ENCODE measurements at regions not wholly inside any gene's neighbourhood (a gene's known extent, or its start where the extent isn't known, plus 50 kb on each side); places are given as distances from the start of the nearest gene placed in this dataset.

GRCh38 chr13:69459346-69459745, 648.3 kb upstream of the ATXN8OS start:
- Histone ChIP-seq H4K20me1 (replicated peaks in 1 of 2; ENCODE audit: control insufficient read depth in 1 of 2, insufficient read depth in 2 of 2, low read length in 2 of 2) (no peaks in the 10 kb centered on the region), H4K91ac (replicated peaks; ENCODE audit: insufficient read length, low read length) (no peak overlapping the region), H4K5ac (ENCODE audit: insufficient read length, low read depth, low read length) (no peak overlapping the region), H3K18ac (ENCODE audit: extremely low read depth, low read length) (no peak overlapping the region), H2BK120ac (replicated peaks; ENCODE audit: low read depth, low read length) (no peak overlapping the region), H3K9ac (replicated peaks in 1 of 4; ENCODE audit: extremely low read depth in 1 of 4, low read depth in 3 of 4, low read length in 3 of 4) (no peak overlapping the region), H2BK20ac (ENCODE audit: low read length) (no peak overlapping the region), H3K4me2 (ENCODE audit: insufficient read depth in 1 of 2, low read depth in 2 of 2, low read length in 2 of 2) (no peak overlapping the region), H3K4me3 (ENCODE audit: extremely low read depth in 1 of 4, insufficient read depth in 2 of 4, low read depth in 3 of 4, low read length in 4 of 4) (peak overlapping the region in 1 of 4 experiments; percentile 8; a peak in 1 of 8 replicates), H2BK5ac (ENCODE audit: low read depth, low read length) (no peak overlapping the region), H3K27me3 (replicated peaks in 1 of 4; ENCODE audit: control insufficient read depth in 3 of 4, extremely low read depth in 1 of 4, insufficient read depth in 3 of 4, low read length in 3 of 4) (no peaks in the 10 kb centered on the region), H3K23ac (ENCODE audit: insufficient read length) (no peak overlapping the region), H3K27ac (ENCODE audit: low read depth, low read length) (no peak overlapping the region), H3K4me1 (replicated peaks in 1 of 4; ENCODE audit: control insufficient read depth in 3 of 4, insufficient read depth in 4 of 4, low read length in 3 of 4) (peaks cover 0 to 6% (median under 1%) of the 10 kb centered on the region in 4 experiments; a peak in 2 of 7 replicates), H3K9me3 (ENCODE audit: insufficient read depth in 2 of 2, low read depth in 1 of 2, low read length in 1 of 2) (no peaks in the 10 kb centered on the region), H4K8ac (ENCODE audit: extremely low read depth, insufficient read depth, low read length) (no peak overlapping the region), H2AFZ (ENCODE audit: low read length) (no peak overlapping the region), H3K14ac (ENCODE audit: insufficient read length) (no peak overlapping the region), H2BK15ac (ENCODE audit: low read length) (no peak overlapping the region), H3K56ac (replicated peaks; ENCODE audit: insufficient read length, low read depth, low read length) (no peak overlapping the region), H3K79me1 (ENCODE audit: low read depth, low read length) (no peaks in the 10 kb centered on the region), H3K79me2 (ENCODE audit: control insufficient read depth in 1 of 2, insufficient read depth in 2 of 2, low read length in 2 of 2) (no peaks in the 10 kb centered on the region), H2BK12ac (ENCODE audit: low read depth, low read length) (no peak overlapping the region), H3K36me3 (ENCODE audit: control insufficient read depth in 2 of 4, insufficient read depth in 4 of 4, low read length in 3 of 4) (no peaks in the 10 kb centered on the region), H3K4ac (replicated peaks; ENCODE audit: insufficient read length, low read depth, low read length) (no peak overlapping the region), H2AK5ac (ENCODE audit: low read depth, low read length) (no peak overlapping the region), H3K23me2 (ENCODE audit: low read depth, low read length) (no peaks in the 10 kb centered on the region)
- WGBS, 2 experiments (ENCODE audit: extremely low coverage in 1 of 2, insufficient coverage in 1 of 2, insufficient read length in 1 of 2, insufficient replicate concordance in 2 of 2, low coverage in 1 of 2, low lambda C conversion rate in 2 of 2, missing lambda C conversion rate in 1 of 2) = 42% methylated on average over 4 of the region's 4 CpGs; no CpG with 5 or more reads in 1 of the 2 experiments
- CTCF ChIA-PET (ENCODE audit: partially characterized antibody) = no interaction called here
- no peak for FAIRE-seq
- TF ChIP-seq EGR1 (IDR thresholded peaks at IDR 0.05; ENCODE audit: borderline replicate concordance, low read depth, low read length) = no peak
- no peak for TF ChIP-seq SUZ12 (IDR thresholded peaks at IDR 0.05; ENCODE audit: low read length)
- TF ChIP-seq TEAD4 (IDR thresholded peaks at IDR 0.05; ENCODE audit: low read depth, low read length) = no peak
- TF ChIP-seq JUND (IDR thresholded peaks at IDR 0.05; ENCODE audit: low read length) = no peak
- no peak for TF ChIP-seq CTCF (IDR thresholded peaks at IDR 0.05; ENCODE audit: control extremely low read depth in 1 of 3, insufficient read depth in 1 of 3, low read depth in 1 of 3, low read length in 3 of 3)
- TF ChIP-seq SP1 (IDR thresholded peaks at IDR 0.05; ENCODE audit: low read depth, low read length) = no peak
- TF ChIP-seq PHF8 (conservative IDR thresholded peaks at IDR 0.05; ENCODE audit: low read depth, low read length) = no peak
- POLR2A ChIA-PET (ENCODE audit: partially characterized antibody) = no interaction called here
- no peak for DNase-seq (ENCODE audit: low read depth in 1 of 2, low spot score in 2 of 2)

All from H1 (cell line).